HEK293 (cell line): ENCODE measurements at regions not wholly inside any gene's neighbourhood (a gene's known extent, or its start where the extent isn't known, plus 50 kb on each side); places are given as distances from the start of the nearest gene placed in this dataset.

Experiments
- CTCF ChIA-PET: fragments of 350-600 bp; formaldehyde crosslinking; extraction: SDS; loops from one replicate; lab custom pipeline; 2021; ENCODE audit warnings: antibody characterized with exemption; lab: Yijun Ruan, JAX
- POLR2A ChIA-PET: fragments of 300-600 bp; formaldehyde crosslinking; extraction: SDS; loops from one replicate; lab custom pipeline; 2020; ENCODE audit warnings: antibody characterized with exemption, inconsistent platforms; lab: Yijun Ruan, JAX
- H3K27ac ChIP-seq: fragments of 200-500 bp; sonication (Bioruptor generic); 2 replicates; pipeline ENCODE4 v1.5.1; 2014; ENCODE audit warnings: low read depth, low read length, control low read depth, inconsistent platforms; ENCODE audit errors: extremely low read depth
- H3K36me3 ChIP-seq, 2 experiments: fragments of 200-500 bp in 1 of 2; sonication (Bioruptor generic) in 1 of 2; 1 replicate in 1 of 2; 2 replicates in 1 of 2; pipeline ENCODE4 v1.5.1; 2014 to 2017; ENCODE audit warnings: inconsistent platforms in 2 of 2, low read length in 2 of 2; ENCODE audit not compliant: control insufficient read depth in 2 of 2, insufficient read depth in 1 of 2
- H3K4me1 ChIP-seq: fragments of 200-500 bp; sonication (Bioruptor generic); 2 replicates; pipeline ENCODE4 v1.5.1; 2014; ENCODE audit warnings: mild to moderate bottlenecking, low read length, inconsistent platforms; ENCODE audit not compliant: control insufficient read depth, insufficient read depth
- H3K4me3 ChIP-seq: 2 replicates; pipeline ENCODE4 v1.5.1; 2011; ENCODE audit warnings: low read depth, mild to moderate bottlenecking, control low read depth, low read length, moderate library complexity
- H3K9me3 ChIP-seq: fragments of 200-500 bp; sonication (Bioruptor generic); 2 replicates; pipeline ENCODE4 v1.5.1; 2014; ENCODE audit warnings: low read depth, low read length, inconsistent platforms; ENCODE audit not compliant: control insufficient read depth, insufficient read depth
- GLI4 ChIP-seq: fragments of 450-650 bp; formaldehyde crosslinking; IDR thresholded peaks from 2 replicates; pipeline ENCODE4 v1.5.1; 2016; ENCODE audit warnings: missing biosample characterization, missing genetic modification characterization
- KLF17 ChIP-seq: fragments of 450-650 bp; formaldehyde crosslinking; IDR thresholded peaks from 2 replicates; pipeline ENCODE4 v1.5.1; 2016; ENCODE audit warnings: missing biosample characterization, missing genetic modification characterization
- MZF1 ChIP-seq: fragments of 450-650 bp; formaldehyde crosslinking; IDR thresholded peaks from 2 replicates; pipeline ENCODE4 v1.5.1; 2017; ENCODE audit warnings: missing biosample characterization, missing genetic modification characterization, borderline replicate concordance
- OSR2 ChIP-seq: fragments of 450-650 bp; formaldehyde crosslinking; IDR thresholded peaks from 2 replicates; pipeline ENCODE4 v1.5.1; 2016; ENCODE audit warnings: missing biosample characterization, missing genetic modification characterization
- OVOL3 ChIP-seq: fragments of 450-650 bp; formaldehyde crosslinking; IDR thresholded peaks from 2 replicates; pipeline ENCODE4 v1.5.1; 2016; ENCODE audit warnings: missing biosample characterization, missing genetic modification characterization
- PRDM10 ChIP-seq: fragments of 450-650 bp; formaldehyde crosslinking; IDR thresholded peaks from 2 replicates; pipeline ENCODE4 v1.5.1; 2016; ENCODE audit warnings: missing biosample characterization, missing genetic modification characterization
- SCRT2 ChIP-seq: fragments of 450-650 bp; formaldehyde crosslinking; IDR thresholded peaks from 2 replicates; pipeline ENCODE4 v1.5.1; 2016; ENCODE audit warnings: missing biosample characterization, missing genetic modification characterization
- TRIM28 ChIP-seq: IDR thresholded peaks from 2 replicates; pipeline ENCODE4 v1.6.1; 2011; ENCODE audit warnings: low read length, control low read depth, borderline replicate concordance
- ZBTB44 ChIP-seq: fragments of 450-650 bp; IDR thresholded peaks from 2 replicates; pipeline ENCODE4 v1.5.1; 2018; ENCODE audit warnings: missing biosample characterization, mild to moderate bottlenecking, missing genetic modification characterization
- ZBTB8A ChIP-seq: fragments of 450-650 bp; formaldehyde crosslinking; IDR thresholded peaks from 2 replicates; pipeline ENCODE4 v1.5.1; 2016; ENCODE audit warnings: missing biosample characterization, missing genetic modification characterization
- ZEB2 ChIP-seq: fragments of 450-650 bp; formaldehyde crosslinking; IDR thresholded peaks from 2 replicates; pipeline ENCODE4 v1.5.1; 2016; ENCODE audit warnings: missing biosample characterization, missing genetic modification characterization
- ZIC2 ChIP-seq: fragments of 450-650 bp; formaldehyde crosslinking; IDR thresholded peaks from 2 replicates; pipeline ENCODE4 v1.5.1; 2016; ENCODE audit warnings: missing biosample characterization, missing genetic modification characterization
- ZNF202 ChIP-seq: fragments of 450-650 bp; formaldehyde crosslinking; IDR thresholded peaks from 2 replicates; pipeline ENCODE4 v1.5.1; 2016; ENCODE audit warnings: missing biosample characterization, missing genetic modification characterization, borderline replicate concordance
- ZNF211 ChIP-seq: fragments of 450-650 bp; formaldehyde crosslinking; IDR thresholded peaks from 2 replicates; pipeline ENCODE4 v1.5.1; 2016; ENCODE audit warnings: low read depth, missing biosample characterization, missing genetic modification characterization
- ZNF221 ChIP-seq: fragments of 450-650 bp; formaldehyde crosslinking; IDR thresholded peaks from 2 replicates; pipeline ENCODE4 v1.5.1; 2017; ENCODE audit warnings: missing biosample characterization, missing genetic modification characterization, borderline replicate concordance
- ZNF280D ChIP-seq: fragments of 450-650 bp; formaldehyde crosslinking; IDR thresholded peaks from 2 replicates; pipeline ENCODE4 v1.5.1; 2016; ENCODE audit warnings: missing biosample characterization, missing genetic modification characterization
- ZNF341 ChIP-seq: fragments of 450-650 bp; formaldehyde crosslinking; IDR thresholded peaks from 2 replicates; pipeline ENCODE4; 2016; ENCODE audit warnings: low read depth, missing biosample characterization, missing genetic modification characterization
- ZNF426 ChIP-seq: fragments of 450-650 bp; formaldehyde crosslinking; IDR thresholded peaks from 2 replicates; pipeline ENCODE4 v1.5.1; 2017; ENCODE audit warnings: missing biosample characterization, missing genetic modification characterization, mild to moderate bottlenecking, inconsistent platforms, moderate library complexity
- ZNF677 ChIP-seq: fragments of 450-650 bp; IDR thresholded peaks from 2 replicates; pipeline ENCODE4 v1.5.0; 2018; ENCODE audit warnings: missing biosample characterization, mild to moderate bottlenecking, missing genetic modification characterization, moderate library complexity
- ZNF692 ChIP-seq: fragments of 450-650 bp; formaldehyde crosslinking; IDR thresholded peaks from 2 replicates; pipeline ENCODE4 v1.5.1; 2016; ENCODE audit warnings: missing biosample characterization, missing genetic modification characterization
- ZNF791 ChIP-seq: fragments of 450-650 bp; formaldehyde crosslinking; IDR thresholded peaks from 2 replicates; pipeline ENCODE4 v1.5.1; 2016; ENCODE audit warnings: missing biosample characterization, missing genetic modification characterization
- ZSCAN18 ChIP-seq: fragments of 450-650 bp; formaldehyde crosslinking; IDR thresholded peaks from 2 replicates; pipeline ENCODE4 v1.5.1; 2016; ENCODE audit warnings: missing biosample characterization, missing genetic modification characterization

GRCh38 chr3:59514865-59515482 lies 465.1 kb upstream of the CFAP20DC start (continued):
- TF ChIP-seq PRDM10 (tag by site-specific recombination), result peak; percentile 92
- TF ChIP-seq ZSCAN18, result no peak
- no peak for TF ChIP-seq OVOL3 (tag by site-specific recombination)
- TF ChIP-seq MZF1 (tag by site-specific recombination), result no peak
- no peak for TF ChIP-seq ZNF677 (tag by site-specific recombination)
- no peak for TF ChIP-seq GLI4 (tag by site-specific recombination)
- no peak for TF ChIP-seq ZNF791 (tag by site-specific recombination)
- TF ChIP-seq ZEB2, result no peak
- no peak for TF ChIP-seq ZNF692 (tag by site-specific recombination)
- TF ChIP-seq KLF17 (tag by site-specific recombination), result no peak
- TF ChIP-seq ZNF211 (tag by site-specific recombination), result no peak
- TF ChIP-seq ZIC2 (tag by site-specific recombination), result peak; percentile 88
- no peak for TF ChIP-seq ZNF426 (tag by site-specific recombination)
- no peak for TF ChIP-seq TRIM28

- CTCF ChIA-PET, result no interaction called here
- Histone ChIP-seq H3K27ac (no peak overlapping the region), H3K36me3 (no peaks in the 10 kb centered on the region), H3K4me3 (no peak overlapping the region), H3K9me3 (no peaks in the 10 kb centered on the region), H3K4me1 (0 out of 2 replicates have a peak, but pooled peaks cover 3% of the 10 kb centered on the region)
- TF ChIP-seq ZNF202, result no peak
- POLR2A ChIA-PET, result no interaction called here
Measured at GRCh38 chr3:59513570-59513969, 463.7 kb upstream of the CFAP20DC start.

GRCh38 chr3:59512066-59512465 lies 462.2 kb upstream of the CFAP20DC start:
- Histone ChIP-seq H3K27ac (no peak overlapping the region), H3K4me1 (no peaks in the 10 kb centered on the region), H3K4me3 (no peak overlapping the region), H3K36me3 (no peaks in the 10 kb centered on the region), H3K9me3 (no peaks in the 10 kb centered on the region)
- ChIA-PET CTCF (interaction anchor here (0.7 kb wide), 1 partner anchor 16 kb away, joined by 6 read pairs; no protein-coding TSS in a partner anchor), POLR2A (no interaction called here)
- TF ChIP-seq OSR2, result no peak
- no peak for TF ChIP-seq ZBTB44 (tag by site-specific recombination)
- no peak for TF ChIP-seq ZNF221 (tag by site-specific recombination)
- no peak for TF ChIP-seq SCRT2 (tag by site-specific recombination)
- TF ChIP-seq ZBTB8A, result no peak
- TF ChIP-seq ZNF341 (tag by site-specific recombination), result no peak
- TF ChIP-seq ZNF280D (tag by site-specific recombination), result no peak
